Body of pancreas (tissue), 4 donors: ENCODE measurements at regions not wholly inside any gene's neighbourhood (a gene's known extent, or its start where the extent isn't known, plus 50 kb on each side); places are given as distances from the start of the nearest gene placed in this dataset.

Experiments used
- CTCF ChIP-seq, 7 experiments: fragments of 450-650 bp in 4 of 7; fragments of 200-600 bp in 3 of 7; sonication (generic) in 3 of 7; IDR thresholded peaks; one replicate each; pipeline ENCODE4 v1.5.1; 2016 to 2019; ENCODE audit warnings: antibody characterized with exemption in 7 of 7
- POLR2A ChIP-seq, 3 donors: fragments of 450-650 bp; IDR thresholded peaks; one replicate each; pipeline ENCODE4 v1.6.1; 2016; ENCODE audit warnings: antibody characterized with exemption in 3 of 3, mild to moderate bottlenecking in 2 of 3

GRCh38 chr3:160060409-160061027 lies 71.9 kb downstream of the IL12A start:
- TF ChIP-seq CTCF (IDR thresholded peaks at IDR 0.05), result no peak
- no peak for TF ChIP-seq POLR2A (IDR thresholded peaks at IDR 0.05)
